ENCODE measurements at regions not wholly inside any gene's neighbourhood (a gene's known extent, or its start where the extent isn't known, plus 50 kb on each side); places are given as distances from the start of the nearest gene placed in this dataset.

GRCh38 chr5:2272039-2272438 is 389.3 kb upstream of the IRX4 start:
- Histone ChIP-seq H3K4me2 (ENCODE audit: low read length) (no peak overlapping the region), H4K20me1 (ENCODE audit: insufficient read depth, low read length) (no peaks in the 10 kb centered on the region), H3K9me3 (ENCODE audit: insufficient read depth, low read length) (no peaks in the 10 kb centered on the region), H3K9ac (ENCODE audit: low read length) (no peak overlapping the region), H3K79me2 (ENCODE audit: low read length) (no peaks in the 10 kb centered on the region), H3K36me3 (replicated peaks; ENCODE audit: low read depth, low read length) (no peaks in the 10 kb centered on the region), H3K4me1 (ENCODE audit: low read length) (no peaks in the 10 kb centered on the region), H3K27me3 (ENCODE audit: low read depth, low read length) (no peaks in the 10 kb centered on the region), H3K4me3 (ENCODE audit: low read length) (no peak overlapping the region), H3K27ac (ENCODE audit: low read length) (no peak overlapping the region), H2AFZ (ENCODE audit: low read depth, low read length) (no peak overlapping the region)
- no peak for TF ChIP-seq EZH2phosphoT487 (IDR thresholded peaks at IDR 0.05; ENCODE audit: low read depth)
- TF ChIP-seq CTCF (IDR thresholded peaks at IDR 0.05; ENCODE audit: low read depth, low read length) = no peak

- H3K4me1 ChIP-seq (ENCODE audit: low read length) = no peaks in the 10 kb centered on the region
- H3K4me2 ChIP-seq (ENCODE audit: low read length) = no peak overlapping the region
- no peaks in the 10 kb centered on the region for H4K20me1 ChIP-seq (ENCODE audit: insufficient read depth, low read length)
- TF ChIP-seq EZH2phosphoT487 (IDR thresholded peaks at IDR 0.05; ENCODE audit: low read depth) = no peak
- no peak for TF ChIP-seq CTCF (IDR thresholded peaks at IDR 0.05; ENCODE audit: low read depth, low read length)
- H3K9ac ChIP-seq (ENCODE audit: low read length) = no peak overlapping the region
- H3K27ac ChIP-seq (ENCODE audit: low read length) = no peak overlapping the region
- no peaks in the 10 kb centered on the region for H3K79me2 ChIP-seq (ENCODE audit: low read length)
- H3K27me3 ChIP-seq (ENCODE audit: low read depth, low read length) = no peaks in the 10 kb centered on the region
- H3K9me3 ChIP-seq (ENCODE audit: insufficient read depth, low read length) = no peaks in the 10 kb centered on the region
- no peak overlapping the region for H2AFZ ChIP-seq (ENCODE audit: low read depth, low read length)
- no peaks in the 10 kb centered on the region for H3K36me3 ChIP-seq (replicated peaks; ENCODE audit: low read depth, low read length)
- H3K4me3 ChIP-seq (ENCODE audit: low read length) = no peak overlapping the region
These were observed 388.6 kb upstream of the IRX4 start for GRCh38 chr5:2271316-2271715.

GRCh38 chr5:2270467-2270866 is 387.7 kb upstream of the IRX4 start:
- no peaks in the 10 kb centered on the region for H3K79me2 ChIP-seq (ENCODE audit: low read length)
- no peaks in the 10 kb centered on the region for H3K27me3 ChIP-seq (ENCODE audit: low read depth, low read length)
- H3K9me3 ChIP-seq (ENCODE audit: insufficient read depth, low read length) = no peaks in the 10 kb centered on the region
- H3K4me3 ChIP-seq (ENCODE audit: low read length) = no peak overlapping the region
- H4K20me1 ChIP-seq (ENCODE audit: insufficient read depth, low read length) = no peaks in the 10 kb centered on the region
- no peak overlapping the region for H3K27ac ChIP-seq (ENCODE audit: low read length)
- H2AFZ ChIP-seq (ENCODE audit: low read depth, low read length) = no peak overlapping the region
- no peaks in the 10 kb centered on the region for H3K36me3 ChIP-seq (replicated peaks; ENCODE audit: low read depth, low read length)
- no peak overlapping the region for H3K4me2 ChIP-seq (ENCODE audit: low read length)
- H3K4me1 ChIP-seq (ENCODE audit: low read length) = no peaks in the 10 kb centered on the region
- H3K9ac ChIP-seq (ENCODE audit: low read length) = no peak overlapping the region
- TF ChIP-seq CTCF (IDR thresholded peaks at IDR 0.05; ENCODE audit: low read depth, low read length) = no peak
- TF ChIP-seq EZH2phosphoT487 (IDR thresholded peaks at IDR 0.05; ENCODE audit: low read depth) = no peak

- Histone ChIP-seq H3K4me3 (ENCODE audit: low read length) (no peak overlapping the region), H3K27me3 (ENCODE audit: low read depth, low read length) (no peaks in the 10 kb centered on the region), H3K4me1 (ENCODE audit: low read length) (no peaks in the 10 kb centered on the region), H3K36me3 (replicated peaks; ENCODE audit: low read depth, low read length) (no peaks in the 10 kb centered on the region), H3K4me2 (ENCODE audit: low read length) (no peak overlapping the region), H3K27ac (ENCODE audit: low read length) (no peak overlapping the region), H2AFZ (ENCODE audit: low read depth, low read length) (no peak overlapping the region), H3K9ac (ENCODE audit: low read length) (no peak overlapping the region), H3K9me3 (ENCODE audit: insufficient read depth, low read length) (no peaks in the 10 kb centered on the region), H3K79me2 (ENCODE audit: low read length) (no peaks in the 10 kb centered on the region), H4K20me1 (ENCODE audit: insufficient read depth, low read length) (no peaks in the 10 kb centered on the region)
- TF ChIP-seq CTCF (IDR thresholded peaks at IDR 0.05; ENCODE audit: low read depth, low read length) = no peak
- no peak for TF ChIP-seq EZH2phosphoT487 (IDR thresholded peaks at IDR 0.05; ENCODE audit: low read depth)
These were observed 386.9 kb upstream of the IRX4 start for GRCh38 chr5:2269656-2270055.

All from OCI-LY3 (cell line).